BE2C (cell line): ENCODE measurements at regions not wholly inside any gene's neighbourhood (a gene's known extent, or its start where the extent isn't known, plus 50 kb on each side); places are given as distances from the start of the nearest gene placed in this dataset.

Source experiments
- DNase-seq: peaks from one replicate; pipeline ENCODE4 v3.0.0-alpha.2; 2020
- H3K27me3 ChIP-seq: fragments of 250-450 bp; sonication (Bioruptor Pico); 2 replicates; pipeline ENCODE4 v1.5.1; 2020; ENCODE audit warnings: mild to moderate bottlenecking
- H3K36me3 ChIP-seq: fragments of 250-450 bp; sonication (Bioruptor Pico); 2 replicates; pipeline ENCODE4 v1.5.1; 2020; ENCODE audit warnings: mild to moderate bottlenecking
- H3K4me1 ChIP-seq: fragments of 250-450 bp; sonication (Bioruptor Pico); 2 replicates; pipeline ENCODE4 v1.5.1; 2020
- H3K4me3 ChIP-seq: 2 replicates; pipeline ENCODE4 v1.5.1; 2011; ENCODE audit warnings: low read depth, low read length
- H3K9me3 ChIP-seq: fragments of 250-450 bp; sonication (Bioruptor Pico); 2 replicates; pipeline ENCODE4 v1.5.1; 2020
- TF ChIP-seq, protein P1 (sequence below): IDR thresholded peaks from 2 replicates; pipeline ENCODE4 v1.5.1; 2012; ENCODE audit warnings: mild to moderate bottlenecking, low read depth, low read length

DNA sequence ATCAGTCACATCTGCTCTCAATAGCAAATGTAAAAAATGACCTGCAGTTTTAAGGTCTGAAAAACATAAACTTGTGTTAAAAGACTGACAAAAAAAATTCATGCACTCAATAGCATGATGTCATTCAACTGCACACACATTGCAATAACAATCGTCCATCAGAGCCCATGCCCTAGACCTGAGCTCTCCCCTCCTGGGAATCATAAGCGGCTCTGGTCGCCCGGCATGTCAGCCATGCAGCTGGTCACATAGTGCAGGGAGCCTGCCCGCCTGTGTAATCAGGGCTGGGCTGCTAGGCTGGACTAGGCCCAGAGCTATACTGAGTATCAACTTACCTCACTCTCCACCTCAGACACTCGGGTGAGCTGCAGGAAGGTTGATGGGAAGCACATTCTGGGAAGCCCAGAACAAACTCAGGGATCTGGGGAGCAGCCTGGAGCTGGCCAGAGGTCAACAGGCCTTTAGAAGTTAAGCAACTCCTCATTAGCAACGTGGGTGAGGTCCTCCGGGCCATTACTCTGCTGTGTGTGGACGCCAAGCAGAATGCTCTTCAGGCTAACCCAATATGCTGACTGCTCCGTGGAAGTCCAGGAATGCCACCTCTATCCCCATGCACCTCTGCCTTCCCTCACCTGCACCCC lies 165.5 kb downstream of the TTC32 start:
- no peaks in the 10 kb centered on the region for H3K4me1 ChIP-seq
- TF ChIP-seq, protein P1, sequence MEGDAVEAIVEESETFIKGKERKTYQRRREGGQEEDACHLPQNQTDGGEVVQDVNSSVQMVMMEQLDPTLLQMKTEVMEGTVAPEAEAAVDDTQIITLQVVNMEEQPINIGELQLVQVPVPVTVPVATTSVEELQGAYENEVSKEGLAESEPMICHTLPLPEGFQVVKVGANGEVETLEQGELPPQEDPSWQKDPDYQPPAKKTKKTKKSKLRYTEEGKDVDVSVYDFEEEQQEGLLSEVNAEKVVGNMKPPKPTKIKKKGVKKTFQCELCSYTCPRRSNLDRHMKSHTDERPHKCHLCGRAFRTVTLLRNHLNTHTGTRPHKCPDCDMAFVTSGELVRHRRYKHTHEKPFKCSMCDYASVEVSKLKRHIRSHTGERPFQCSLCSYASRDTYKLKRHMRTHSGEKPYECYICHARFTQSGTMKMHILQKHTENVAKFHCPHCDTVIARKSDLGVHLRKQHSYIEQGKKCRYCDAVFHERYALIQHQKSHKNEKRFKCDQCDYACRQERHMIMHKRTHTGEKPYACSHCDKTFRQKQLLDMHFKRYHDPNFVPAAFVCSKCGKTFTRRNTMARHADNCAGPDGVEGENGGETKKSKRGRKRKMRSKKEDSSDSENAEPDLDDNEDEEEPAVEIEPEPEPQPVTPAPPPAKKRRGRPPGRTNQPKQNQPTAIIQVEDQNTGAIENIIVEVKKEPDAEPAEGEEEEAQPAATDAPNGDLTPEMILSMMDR = no peak
- DNase-seq = no peak
- no peak overlapping the region for H3K4me3 ChIP-seq
- peaks cover 4% of the 10 kb centered on the region; the same call in 1 of the 2 replicates for H3K27me3 ChIP-seq
- no peaks in the 10 kb centered on the region for H3K9me3 ChIP-seq
- no peaks in the 10 kb centered on the region for H3K36me3 ChIP-seq

DNA sequence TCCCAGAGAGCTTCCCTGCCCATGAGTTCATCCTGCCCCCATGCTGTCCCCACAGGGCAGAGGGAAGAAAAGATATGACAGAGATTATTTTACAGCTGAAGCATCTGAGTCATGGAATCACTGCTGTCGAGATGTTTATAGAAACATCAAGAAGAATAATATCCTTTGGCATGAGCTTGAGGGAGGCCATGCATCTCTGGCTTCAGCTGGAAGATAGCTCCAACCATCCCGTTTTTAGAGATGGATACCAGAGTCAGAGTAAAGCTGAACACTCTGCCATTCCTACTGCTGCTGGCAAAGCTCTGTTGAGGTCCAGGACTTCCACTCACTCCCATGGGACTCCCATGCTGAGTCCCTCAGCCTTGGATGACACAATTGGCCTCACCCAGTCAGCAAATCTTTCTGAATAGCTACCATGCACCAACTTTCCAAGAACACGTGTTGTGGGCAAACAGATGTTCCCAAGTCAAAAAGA lies 167.8 kb downstream of the TTC32 start:
- Histone ChIP-seq H3K36me3 (no peaks in the 10 kb centered on the region), H3K4me3 (no peak overlapping the region), H3K9me3 (no peaks in the 10 kb centered on the region), H3K4me1 (no peaks in the 10 kb centered on the region), H3K27me3 (peaks cover 4% of the 10 kb centered on the region; the same call in 1 of the 2 replicates)
- TF ChIP-seq, protein P1 = no peak
- DNase-seq = no peak

DNA sequence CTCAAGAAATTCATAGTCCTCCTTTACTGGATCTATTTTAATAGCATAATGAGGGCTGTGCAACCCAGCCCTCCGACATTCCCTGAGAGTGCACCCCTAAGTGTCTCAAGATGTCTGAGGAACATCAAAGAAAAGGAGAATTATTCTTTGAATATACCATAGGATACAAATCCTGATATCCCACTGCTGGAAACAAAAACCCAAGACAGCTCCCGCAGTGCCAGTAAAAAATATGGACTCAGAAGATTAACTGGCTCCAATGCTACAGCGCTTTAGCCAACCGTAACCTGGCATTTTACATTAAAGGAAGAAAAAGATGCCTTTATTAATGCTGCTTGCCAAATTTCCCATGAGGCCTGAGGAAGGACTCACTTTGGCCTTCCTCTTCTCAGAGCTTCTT lies 168.4 kb downstream of the TTC32 start:
- DNase-seq = no peak
- H3K9me3 ChIP-seq = no peaks in the 10 kb centered on the region
- TF ChIP-seq, protein P1 = no peak
- no peaks in the 10 kb centered on the region for H3K4me1 ChIP-seq
- H3K27me3 ChIP-seq = no peaks in the 10 kb centered on the region; the same call in none of the 2 replicates
- no peak overlapping the region for H3K4me3 ChIP-seq
- H3K36me3 ChIP-seq = no peaks in the 10 kb centered on the region

DNA sequence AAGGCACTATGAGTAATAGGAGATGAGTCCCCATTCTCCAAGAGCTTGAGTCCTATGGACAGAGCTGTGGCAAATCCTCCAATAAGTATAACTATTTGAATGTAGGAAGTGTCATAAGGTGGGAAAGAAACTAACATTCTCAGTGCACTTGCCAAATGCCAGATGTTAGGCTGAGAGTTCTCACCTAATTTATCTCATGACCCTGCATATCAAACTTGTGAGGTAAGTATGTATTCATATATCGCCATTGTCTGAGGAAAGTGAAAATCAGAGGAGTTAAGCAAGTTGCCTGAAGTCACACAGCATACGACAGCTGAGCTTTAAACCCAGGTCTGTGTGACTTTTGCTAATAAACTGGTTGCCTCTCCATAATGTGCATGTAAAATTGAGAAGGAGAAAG lies 169.5 kb downstream of the TTC32 start:
- no peak for DNase-seq
- no peaks in the 10 kb centered on the region for H3K9me3 ChIP-seq
- H3K27me3 ChIP-seq = no peaks in the 10 kb centered on the region; the same call in none of the 2 replicates
- TF ChIP-seq, protein P1 = no peak
- no peaks in the 10 kb centered on the region for H3K36me3 ChIP-seq
- H3K4me1 ChIP-seq = no peaks in the 10 kb centered on the region
- H3K4me3 ChIP-seq = no peak overlapping the region

DNA sequence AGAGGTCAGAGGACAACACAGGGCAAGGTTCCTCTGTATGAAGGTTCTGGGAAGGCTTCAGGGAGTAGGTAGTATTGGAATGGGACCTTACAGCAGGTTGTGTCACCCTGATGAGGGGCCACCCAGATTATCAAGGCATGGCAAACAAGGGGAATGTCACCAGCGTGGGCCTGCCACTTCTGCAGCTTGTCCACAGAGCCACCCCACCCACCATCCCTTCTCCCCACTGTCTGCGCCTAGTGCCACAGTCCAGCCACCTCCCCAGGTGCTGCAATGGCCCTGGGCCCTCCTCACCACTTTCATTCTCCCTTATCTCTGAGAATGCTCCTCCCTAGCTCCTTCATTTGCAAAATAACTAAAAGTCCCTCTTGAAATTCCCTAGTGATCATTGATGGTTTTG lies 170.3 kb downstream of the TTC32 start:
- H3K4me1 ChIP-seq = no peaks in the 10 kb centered on the region

DNA sequence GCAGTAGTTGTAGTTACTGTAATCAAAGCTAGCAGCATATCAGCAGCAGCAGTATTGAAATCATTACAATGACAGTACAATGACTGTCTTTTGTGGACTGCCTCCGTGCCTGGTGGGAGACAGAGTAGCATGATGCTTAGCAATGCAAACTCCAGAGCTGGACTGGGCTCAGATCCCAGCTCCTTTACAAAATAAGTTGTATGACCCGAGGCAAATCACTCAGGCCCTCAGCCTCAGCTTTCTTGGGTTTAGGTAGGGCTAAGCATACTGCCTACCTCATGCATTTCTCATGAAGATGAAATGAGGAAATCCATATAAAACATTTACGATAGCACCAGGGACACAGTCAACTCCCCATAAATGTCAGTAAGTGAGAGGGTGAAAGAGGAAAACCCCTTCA lies 170.7 kb downstream of the TTC32 start:
- no peaks in the 10 kb centered on the region; the same call in none of the 2 replicates for H3K27me3 ChIP-seq

More for the DNA sequence above, 170.3 kb downstream of the TTC32 start:
- no peak for DNase-seq
- H3K4me3 ChIP-seq = no peak overlapping the region
- H3K27me3 ChIP-seq = no peaks in the 10 kb centered on the region; the same call in none of the 2 replicates
- TF ChIP-seq, protein P1 = no peak
- no peaks in the 10 kb centered on the region for H3K9me3 ChIP-seq
- H3K36me3 ChIP-seq = no peaks in the 10 kb centered on the region

More for the DNA sequence above, 170.7 kb downstream of the TTC32 start:
- no peaks in the 10 kb centered on the region for H3K36me3 ChIP-seq
- no peaks in the 10 kb centered on the region for H3K9me3 ChIP-seq
- H3K4me3 ChIP-seq = no peak overlapping the region
- no peak for DNase-seq
- TF ChIP-seq, protein P1 = no peak
- H3K4me1 ChIP-seq = no peaks in the 10 kb centered on the region
